GM12892 (cell line): ENCODE measurements at regions not wholly inside any gene's neighbourhood (a gene's known extent, or its start where the extent isn't known, plus 50 kb on each side); places are given as distances from the start of the nearest gene placed in this dataset.

ENCODE experiments used
- POLR2A ChIP-seq: IDR thresholded peaks from 2 replicates; pipeline ENCODE4 v1.6.1; 2011; ENCODE audit warnings: low read depth, low read length, control low read depth
- POLR2AphosphoS5 ChIP-seq: IDR thresholded peaks from 2 replicates; pipeline ENCODE4 v1.6.1; 2011; ENCODE audit warnings: low read depth, low read length, control low read depth
- TAF1 ChIP-seq: IDR thresholded peaks from 2 replicates; pipeline ENCODE4 v1.6.1; 2011; ENCODE audit warnings: low read depth, mild to moderate bottlenecking, control low read depth, low read length, borderline replicate concordance

- TF ChIP-seq POLR2AphosphoS5 (no peak), POLR2A (no peak), TAF1 (no peak)
Measured at GRCh38 chr20:39571171-39571570, 609.0 kb downstream of the DHX35 start.
